Caki2 (cell line): ENCODE measurements at regions not wholly inside any gene's neighbourhood (a gene's known extent, or its start where the extent isn't known, plus 50 kb on each side); places are given as distances from the start of the nearest gene placed in this dataset.
A peak's percentile ranks its signal among the peaks of the same experiment; 100 is the strongest.

ENCODE experiments used
- DNase-seq: peaks from one replicate; pipeline ENCODE4 v3.0.0-alpha.2; 2015; ENCODE audit warnings: low read depth
- in situ Hi-C: cut with HindIII; loops from 2 replicates; pipeline ENCODE4 v1.10.0; 2016; ENCODE audit warnings: low sequenced_read_pairs, low pct_unique_long_range_greater_than_20kb, mixed read lengths

DNA sequence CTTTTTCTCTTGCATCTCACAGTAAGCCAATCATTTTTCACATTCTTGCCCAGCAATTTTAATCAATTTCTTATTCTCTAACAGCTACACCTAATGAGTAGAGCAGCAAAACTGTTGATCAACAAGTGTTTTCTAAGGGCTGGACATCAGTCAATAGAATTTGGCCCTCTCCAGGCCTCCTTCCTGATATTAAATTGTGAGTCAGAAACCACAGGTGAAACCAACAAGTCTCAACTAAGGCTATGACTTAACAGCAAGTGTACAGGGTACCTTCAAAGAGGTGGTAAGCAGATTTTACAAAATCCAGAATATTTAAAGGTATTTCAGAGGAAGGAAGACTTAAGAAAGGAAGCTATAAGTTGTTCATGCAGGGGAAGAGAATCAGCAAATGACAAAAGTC lies 156.5 kb upstream of the ARHGAP24 start:
- DNase-seq = no peak
- in situ Hi-C loops = no loop called here

- no peak for DNase-seq
- in situ Hi-C loops = no loop called here
These were observed 116.1 kb upstream of the ARHGAP24 start for GRCh38 chr4:85358831-85359230.

DNA sequence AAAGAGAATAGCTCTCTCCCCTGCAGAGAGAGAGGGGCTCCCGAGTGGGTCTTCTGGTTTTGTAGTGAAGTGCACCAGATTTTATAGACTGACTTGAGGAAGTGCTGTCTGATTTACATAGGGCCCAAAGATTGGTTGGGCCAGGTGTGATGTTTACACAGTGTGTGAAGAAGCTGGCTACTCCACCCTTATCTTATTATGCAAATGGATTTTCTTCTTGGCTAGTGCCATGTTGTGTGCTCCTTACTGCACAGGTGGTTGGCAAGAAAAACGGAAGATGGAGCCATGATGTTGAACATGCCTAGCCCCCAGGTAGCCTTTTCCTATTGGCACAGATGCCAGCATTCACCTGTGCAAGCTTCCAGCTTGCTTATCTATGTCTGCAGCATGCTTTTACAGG lies 112.4 kb upstream of the ARHGAP24 start:
- no peak for DNase-seq
- in situ Hi-C loops = no loop called here

- in situ Hi-C loops = no loop called here
- no peak for DNase-seq
These were observed 107.1 kb upstream of the ARHGAP24 start for GRCh38 chr4:85367815-85368214.

DNA sequence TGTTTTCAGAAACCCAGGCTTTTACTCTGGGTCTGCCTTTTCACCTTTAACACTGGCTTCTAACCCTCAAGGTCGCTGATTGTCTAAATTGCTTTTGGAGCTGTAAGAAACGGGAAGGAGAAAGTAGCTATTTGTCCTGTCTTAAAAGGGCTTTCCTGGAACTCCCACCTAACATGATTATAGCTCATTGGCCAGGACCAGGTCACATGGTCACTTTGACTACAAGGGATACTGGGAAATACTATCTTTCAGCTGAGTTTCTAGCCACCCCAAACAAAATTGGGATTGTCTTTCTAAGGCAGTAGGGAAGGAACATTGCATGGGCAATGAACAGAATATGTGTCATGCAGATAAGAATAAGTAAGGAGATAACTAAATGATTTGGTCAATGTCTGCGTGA lies 106.7 kb upstream of the ARHGAP24 start:
- DNase-seq = no peak
- in situ Hi-C loops = no loop called here

DNA sequence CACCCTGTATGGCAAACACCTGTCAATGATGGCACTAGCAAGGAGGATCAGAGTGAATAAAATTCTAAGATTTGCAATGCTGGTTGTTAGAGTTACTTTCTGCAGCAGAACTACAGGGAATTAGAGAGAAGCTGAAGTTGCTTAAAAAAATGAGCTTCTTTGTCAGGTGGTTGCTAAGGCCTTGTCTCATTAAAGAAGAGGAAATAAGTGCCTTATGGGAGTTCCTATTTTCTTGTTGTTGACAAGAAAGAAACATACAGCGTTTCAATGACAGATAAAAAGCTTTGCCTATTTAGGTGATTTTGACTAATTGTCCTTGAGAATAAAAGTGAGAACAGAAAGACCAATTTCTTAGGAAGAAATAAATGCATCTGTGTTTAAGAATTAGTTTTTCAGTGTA lies 106.0 kb upstream of the ARHGAP24 start:
- DNase-seq = no peak
- in situ Hi-C loops = no loop called here

DNA sequence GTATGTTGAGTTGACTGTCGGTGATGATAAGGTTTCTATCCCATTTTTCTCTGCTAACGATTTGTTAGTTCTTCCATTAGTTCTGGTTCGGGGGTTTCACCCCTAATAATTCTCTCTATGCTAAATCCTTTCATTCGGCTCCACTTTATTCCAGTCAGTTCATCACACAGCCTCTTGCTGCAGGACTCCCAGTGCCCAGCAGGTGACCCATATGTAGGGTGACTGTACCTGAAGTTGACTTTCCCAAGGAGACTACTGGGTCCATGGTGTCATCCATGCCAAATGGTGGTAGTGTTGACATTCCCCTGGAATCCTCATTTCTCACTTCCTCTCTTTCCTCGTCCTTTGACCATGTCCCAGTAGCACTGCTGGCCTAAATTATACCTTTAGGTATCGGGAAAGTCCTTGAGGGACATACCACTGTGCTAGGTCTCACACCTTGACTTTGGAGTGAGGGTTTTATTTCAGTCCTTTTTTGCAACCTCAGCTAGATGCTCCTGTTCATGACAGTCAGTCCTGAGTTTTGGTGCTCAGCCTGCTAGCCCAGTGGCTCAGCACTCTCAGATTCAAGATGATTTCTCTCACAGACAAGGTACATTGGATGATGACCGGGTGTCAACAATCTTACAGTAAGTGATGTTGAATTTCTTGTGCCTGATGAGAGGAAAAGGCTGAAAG lies 105.1 kb upstream of the ARHGAP24 start:
- in situ Hi-C loops = no loop called here
- DNase-seq = no peak

DNA sequence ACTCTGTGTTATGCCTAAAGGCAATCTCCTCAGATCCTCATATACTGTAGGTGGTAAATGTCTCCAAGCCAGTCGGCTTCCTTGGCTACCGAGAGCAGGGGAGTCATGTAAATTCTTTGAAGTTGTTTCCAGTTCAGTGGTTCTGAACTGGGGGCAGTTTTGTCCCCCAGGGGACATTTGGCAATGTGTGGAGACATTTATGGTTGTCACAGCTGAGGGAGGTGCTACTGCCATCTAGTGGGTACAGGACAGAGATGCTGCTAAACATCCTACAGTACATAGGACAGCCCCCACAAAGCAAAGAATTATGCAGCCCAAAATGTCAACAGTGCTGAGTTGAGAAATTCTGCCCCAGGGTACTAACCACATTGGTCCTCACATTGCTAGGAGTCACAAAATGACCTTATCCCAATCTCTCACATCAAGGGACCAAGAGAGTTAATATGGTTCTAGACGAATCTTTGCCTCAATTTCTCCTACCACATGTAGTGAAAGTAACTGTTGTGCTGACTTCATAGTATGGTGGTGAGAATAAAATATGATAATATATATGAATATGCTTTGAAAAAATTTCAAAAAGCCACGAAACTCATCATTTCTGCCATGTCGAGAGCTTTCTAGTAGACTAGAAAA lies 104.4 kb upstream of the ARHGAP24 start:
- peak; percentile 25 for DNase-seq
- in situ Hi-C loops = no loop called here

GRCh38 chr4:85372966-85373365 lies 102.0 kb upstream of the ARHGAP24 start:
- in situ Hi-C loops = no loop called here
- DNase-seq = no peak

DNA sequence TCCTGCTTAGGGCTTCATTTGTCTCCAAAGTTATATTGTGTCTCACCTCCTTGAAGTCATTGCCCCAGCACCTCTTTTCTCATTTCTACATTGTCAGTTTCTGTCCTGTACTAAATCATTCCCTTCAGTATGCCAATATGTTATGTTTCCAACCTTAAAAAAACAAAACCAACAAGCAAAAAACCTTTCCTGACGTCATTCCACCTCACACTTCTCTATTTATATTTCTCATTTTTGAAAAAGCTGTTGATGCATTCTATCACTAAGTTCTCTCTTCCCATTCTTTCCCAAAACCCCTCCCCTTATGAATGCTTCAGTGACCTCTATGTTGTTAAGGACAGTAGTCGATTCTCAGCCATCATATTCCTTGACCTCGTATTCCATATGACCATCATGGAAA lies 98.7 kb upstream of the ARHGAP24 start:
- in situ Hi-C loops = no loop called here
- no peak for DNase-seq

DNA sequence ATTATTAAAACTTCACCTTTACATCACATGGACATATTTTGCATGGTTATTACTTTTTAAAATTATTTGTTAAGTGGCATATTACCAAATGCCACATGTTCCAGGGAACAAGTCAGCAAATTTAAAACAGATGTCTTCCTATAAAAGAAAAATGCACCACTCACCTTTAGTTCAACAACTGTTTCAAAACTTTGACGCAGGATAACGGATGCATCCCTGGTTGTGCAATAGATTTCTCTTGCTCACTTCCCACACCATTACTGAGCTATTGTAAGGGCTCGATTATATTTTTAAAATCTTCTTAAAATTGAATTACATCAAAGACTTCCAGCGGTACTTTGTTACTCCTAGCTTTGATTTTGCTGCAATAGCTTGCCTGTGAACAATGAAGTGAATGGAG lies 93.0 kb upstream of the ARHGAP24 start:
- DNase-seq = no peak
- in situ Hi-C loops = no loop called here

DNA sequence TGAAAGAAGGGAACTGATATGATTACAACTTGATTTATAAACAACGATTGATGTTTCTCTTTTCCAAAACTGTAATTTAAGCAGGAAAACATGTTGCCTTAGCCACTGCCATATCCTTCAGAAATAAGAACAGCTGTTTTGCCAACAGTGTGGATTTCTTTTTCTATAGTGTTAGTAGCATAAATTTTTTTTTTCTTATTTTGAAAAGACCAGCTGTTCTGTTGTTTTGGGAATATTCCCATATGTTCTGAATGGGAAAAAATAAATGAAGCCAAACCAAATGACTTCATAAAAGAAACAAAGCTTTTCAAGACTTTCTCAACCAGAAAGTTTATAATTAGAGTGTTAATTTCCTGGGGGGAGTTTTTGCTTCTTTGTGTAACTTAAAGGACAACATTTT lies 83.9 kb upstream of the ARHGAP24 start:
- in situ Hi-C loops = no loop called here
- DNase-seq = no peak

DNA sequence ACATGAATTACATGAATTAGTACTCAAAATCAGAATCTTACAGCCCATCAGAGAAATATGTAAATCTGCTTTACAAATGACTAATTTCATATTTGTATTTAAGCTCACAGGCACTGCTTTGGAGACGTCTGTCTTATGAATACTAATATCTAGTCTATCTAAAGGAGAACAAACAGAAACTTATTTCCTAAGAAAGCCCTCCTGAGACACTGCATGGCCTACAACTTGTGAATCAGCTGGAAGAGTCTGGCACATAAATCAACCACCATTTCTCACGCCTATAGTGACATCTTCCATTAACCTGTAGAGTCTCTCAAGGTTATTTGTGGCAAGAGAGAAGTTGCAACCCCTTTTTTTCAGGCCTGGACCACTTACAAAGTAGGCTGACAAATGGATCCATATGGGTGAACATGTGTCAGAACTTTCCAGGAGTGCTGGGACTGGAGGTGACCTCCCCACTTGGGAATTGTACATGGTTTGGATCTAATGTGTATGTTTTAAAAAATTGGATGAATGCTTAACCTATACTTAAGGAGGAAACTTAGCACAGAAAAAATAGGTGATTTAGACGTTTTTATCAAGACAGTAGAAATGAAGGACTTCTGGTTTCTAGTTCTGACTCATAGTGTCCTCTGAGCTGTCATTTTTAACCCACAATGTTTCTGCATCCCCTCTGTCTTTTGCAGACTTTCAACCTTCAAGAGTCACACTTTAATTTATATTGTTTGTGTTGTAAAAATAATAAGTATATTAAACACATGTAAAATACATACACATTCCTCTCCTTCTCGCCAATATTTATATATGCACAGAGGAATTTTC lies 83.2 kb upstream of the ARHGAP24 start:
- in situ Hi-C loops = no loop called here
- no peak for DNase-seq

- in situ Hi-C loops = no loop called here
These were observed 81.7 kb upstream of the ARHGAP24 start for GRCh38 chr4:85393201-85393600.

DNA sequence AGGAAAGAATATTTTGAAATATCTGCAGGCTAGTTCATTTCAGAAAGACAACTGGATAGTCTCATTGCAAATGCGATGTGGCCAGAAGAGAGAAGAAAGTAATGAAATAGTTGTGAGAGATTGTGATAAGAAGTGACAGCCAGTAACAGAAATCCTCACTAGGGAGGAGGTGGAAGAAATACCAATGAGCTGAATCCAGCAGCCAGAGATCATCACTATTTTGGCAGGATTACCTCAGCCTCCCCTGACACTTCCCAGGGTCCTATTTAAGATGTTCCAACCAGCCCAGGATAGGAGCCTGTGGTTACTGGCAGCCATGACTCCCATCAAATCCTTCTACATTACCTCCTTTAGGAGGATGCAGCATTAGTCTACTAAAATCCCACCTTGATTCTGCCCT lies 76.7 kb upstream of the ARHGAP24 start:
- no peak for DNase-seq
- in situ Hi-C loops = no loop called here

More at GRCh38 chr4:85393201-85393600, 81.7 kb upstream of the ARHGAP24 start:
- no peak for DNase-seq

GRCh38 chr4:85399270-85399669 lies 75.7 kb upstream of the ARHGAP24 start:
- DNase-seq = no peak
- in situ Hi-C loops = no loop called here

DNA sequence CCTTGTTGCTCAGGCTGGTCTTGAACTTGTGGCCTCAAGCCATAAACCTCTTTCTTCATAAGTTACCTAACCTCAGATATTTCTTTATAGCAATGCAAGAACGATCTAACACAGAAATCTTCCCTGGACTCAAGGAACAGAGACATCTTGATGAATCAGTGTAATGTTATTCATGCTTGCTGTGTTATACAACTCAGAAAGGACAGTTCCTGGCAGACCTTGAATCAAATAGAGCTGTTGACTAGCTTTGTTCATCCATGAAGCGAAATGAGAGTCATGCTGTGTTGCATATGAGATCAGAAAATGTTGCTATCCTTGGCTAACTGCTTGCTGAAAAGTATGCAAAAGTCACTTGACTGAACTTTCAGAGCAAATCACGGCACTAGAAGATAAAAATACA lies 72.6 kb upstream of the ARHGAP24 start:
- in situ Hi-C loops = no loop called here
- DNase-seq = no peak

- DNase-seq = no peak
- in situ Hi-C loops = no loop called here
These were observed 68.8 kb upstream of the ARHGAP24 start for GRCh38 chr4:85406185-85406584.

- in situ Hi-C loops = no loop called here
- DNase-seq = no peak
These were observed 67.4 kb upstream of the ARHGAP24 start for GRCh38 chr4:85407546-85407945.
